Activated gamma-delta T cell treated with Interleukin-2 at 50 U/mL for 16 hours (primary cell): ENCODE measurements at regions not wholly inside any gene's neighbourhood (a gene's known extent, or its start where the extent isn't known, plus 50 kb on each side); places are given as distances from the start of the nearest gene placed in this dataset.

Experiments
- DNase-seq: peaks from one replicate; pipeline ENCODE4 v3.0.0-alpha.2; 2020

DNA sequence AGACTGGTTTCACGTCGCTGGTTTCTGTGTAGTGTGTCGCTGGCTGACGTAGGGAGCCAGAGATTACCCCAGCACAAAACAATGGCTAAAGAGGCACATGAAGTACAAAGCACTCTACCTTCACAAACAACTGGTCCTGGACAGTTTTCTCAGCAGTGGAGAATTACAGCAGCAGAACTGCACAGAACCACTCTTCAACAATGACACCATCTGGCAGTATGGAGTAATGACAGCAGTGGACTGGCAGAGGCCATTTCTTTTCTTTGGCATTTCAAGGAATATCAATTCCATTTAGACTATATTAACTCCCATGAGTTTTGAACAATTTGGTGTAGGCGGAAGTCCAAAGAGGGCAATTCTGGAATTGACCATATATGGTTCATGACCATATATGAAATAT lies 1074.1 kb downstream of the AACS start:
- DNase-seq = no peak

DNA sequence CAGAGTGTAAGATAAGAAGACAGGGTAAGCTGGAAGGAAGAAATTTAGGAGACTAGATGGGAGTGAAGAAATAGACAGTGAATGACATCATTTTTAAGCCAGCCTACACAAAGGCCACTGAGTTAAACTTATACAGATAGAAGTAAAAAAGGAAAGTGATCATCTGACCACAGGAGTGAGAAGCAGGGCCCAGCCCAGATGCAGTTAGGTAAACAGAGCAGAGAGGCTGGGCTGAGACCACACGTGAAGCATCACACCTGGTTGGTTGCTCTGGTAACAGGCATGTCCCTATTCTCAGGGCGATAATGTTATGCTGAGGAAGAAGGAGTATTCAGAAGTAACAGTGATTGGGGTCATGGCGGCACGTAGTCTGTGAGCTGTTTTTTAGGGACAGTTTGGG lies 1079.4 kb downstream of the AACS start:
- no peak for DNase-seq

GRCh38 chr12:126147321-126147720 lies 1082.1 kb downstream of the AACS start:
- no peak for DNase-seq

- DNase-seq = no peak
These were observed 1091.8 kb downstream of the AACS start for GRCh38 chr12:126156806-126157574.

- no peak for DNase-seq
These were observed 1092.3 kb downstream of the AACS start for GRCh38 chr12:126157575-126157966.

- no peak for DNase-seq
These were observed 1093.9 kb downstream of the AACS start for GRCh38 chr12:126159139-126159538.

DNA sequence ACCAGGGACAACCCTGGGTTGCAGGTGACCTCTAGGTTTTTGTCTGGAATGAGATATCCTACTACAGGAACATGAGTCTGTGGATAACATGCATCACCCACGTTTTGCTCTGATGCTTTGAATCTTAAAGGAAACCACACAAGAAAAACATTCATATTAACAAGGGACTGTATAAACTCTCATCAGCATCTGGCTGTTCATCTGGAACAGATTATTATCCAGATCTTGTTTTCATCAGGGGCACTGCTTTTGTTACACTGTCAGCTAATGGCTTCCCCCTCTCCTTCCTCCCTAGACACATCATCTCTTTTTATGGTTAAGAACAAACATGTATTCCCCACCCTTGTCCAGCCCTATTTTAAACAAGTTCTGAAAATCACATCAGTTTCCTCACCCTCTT lies 1095.7 kb downstream of the AACS start:
- DNase-seq = no peak

GRCh38 chr12:126163984-126164383 lies 1098.7 kb downstream of the AACS start:
- DNase-seq = no peak

- no peak for DNase-seq
These were observed 1106.8 kb downstream of the AACS start for GRCh38 chr12:126171937-126172559.

GRCh38 chr12:126182619-126183236 lies 1117.5 kb downstream of the AACS start:
- DNase-seq = no peak

DNA sequence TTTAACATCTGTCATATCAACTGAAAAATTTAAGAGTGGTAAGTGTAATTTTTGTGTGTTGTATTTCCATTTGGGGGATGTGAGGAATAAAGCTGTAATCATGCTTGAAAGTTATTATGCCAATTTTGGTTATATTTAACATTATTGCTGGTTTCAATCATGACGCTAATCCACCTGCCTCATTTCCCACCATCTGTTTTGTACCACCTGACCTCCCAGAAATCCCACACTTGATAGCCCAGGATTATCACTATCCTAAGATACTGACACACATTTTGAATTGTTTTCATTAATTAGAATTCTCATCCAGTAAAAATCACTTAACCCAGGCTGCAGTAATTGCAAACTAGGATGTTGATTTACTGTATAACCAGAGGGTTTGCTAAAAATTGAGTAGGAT lies 1119.8 kb downstream of the AACS start:
- no peak for DNase-seq

DNA sequence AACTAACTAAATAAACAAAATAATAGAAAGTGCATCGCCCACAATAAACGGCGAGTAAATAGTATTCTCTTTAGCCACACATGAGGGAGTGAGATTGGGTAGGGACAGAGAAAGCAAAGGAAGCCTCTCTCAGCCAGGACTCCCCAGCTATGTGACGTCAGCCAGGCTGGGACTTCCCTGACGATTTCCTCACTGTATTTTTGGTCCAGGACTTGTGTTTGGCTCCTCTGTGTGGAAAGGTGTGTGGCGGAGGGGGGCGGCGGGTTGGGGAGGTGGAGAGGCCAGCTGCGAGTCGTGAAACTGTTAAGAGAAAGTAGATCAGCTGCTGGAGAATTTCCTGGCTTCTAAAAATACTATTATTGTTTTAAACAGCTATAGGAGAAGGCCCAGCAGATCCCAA lies 1124.6 kb downstream of the AACS start:
- DNase-seq = no peak

GRCh38 chr12:126191031-126191891 lies 1126.0 kb downstream of the AACS start:
- no peak for DNase-seq

- DNase-seq = no peak
These were observed 1126.7 kb downstream of the AACS start for GRCh38 chr12:126191949-126192348.

GRCh38 chr12:126193190-126193589 lies 1128.0 kb downstream of the AACS start:
- no peak for DNase-seq

GRCh38 chr12:126196263-126196662 lies 1131.0 kb downstream of the AACS start:
- no peak for DNase-seq

DNA sequence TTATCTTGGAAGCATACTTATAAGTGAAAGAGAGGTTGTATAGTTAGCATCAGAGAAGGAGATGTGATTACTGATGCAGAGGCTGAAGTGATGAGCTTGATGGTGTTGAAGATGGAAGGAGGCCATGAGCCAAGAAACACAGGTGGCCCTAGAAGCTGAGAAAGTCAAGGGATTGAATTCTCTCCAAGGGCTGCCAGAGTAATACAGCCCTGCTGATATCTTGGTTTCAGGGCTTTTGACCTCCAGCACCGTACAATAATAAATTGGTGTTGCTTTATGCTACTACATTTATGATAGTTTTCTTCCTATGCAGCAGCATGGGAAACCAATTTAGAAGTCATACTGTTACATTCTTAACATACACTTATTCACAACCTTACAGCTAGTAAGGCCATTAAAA lies 1133.3 kb downstream of the AACS start:
- no peak for DNase-seq

- no peak for DNase-seq
These were observed 1133.9 kb downstream of the AACS start for GRCh38 chr12:126198966-126199692.

- no peak for DNase-seq
These were observed 1136.8 kb downstream of the AACS start for GRCh38 chr12:126201981-126202537.

DNA sequence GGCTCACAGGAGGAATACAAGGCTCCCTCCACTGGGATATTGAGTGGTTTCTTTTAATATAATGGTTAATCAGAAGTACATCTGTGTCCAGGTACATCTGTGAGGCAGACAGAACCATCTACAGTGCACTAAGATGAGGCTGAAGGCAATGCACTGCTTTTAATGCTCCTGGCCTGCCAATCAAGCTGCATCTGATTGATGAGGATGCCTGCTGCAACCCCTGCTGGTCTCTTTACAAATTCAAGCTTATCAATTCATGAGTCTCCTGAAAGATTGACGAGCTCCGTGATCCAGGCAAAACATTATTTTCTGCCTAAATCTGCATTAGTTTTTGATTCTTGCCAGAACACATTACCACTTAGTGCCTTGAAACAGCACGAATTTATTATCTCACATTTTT lies 1139.1 kb downstream of the AACS start:
- DNase-seq = no peak

DNA sequence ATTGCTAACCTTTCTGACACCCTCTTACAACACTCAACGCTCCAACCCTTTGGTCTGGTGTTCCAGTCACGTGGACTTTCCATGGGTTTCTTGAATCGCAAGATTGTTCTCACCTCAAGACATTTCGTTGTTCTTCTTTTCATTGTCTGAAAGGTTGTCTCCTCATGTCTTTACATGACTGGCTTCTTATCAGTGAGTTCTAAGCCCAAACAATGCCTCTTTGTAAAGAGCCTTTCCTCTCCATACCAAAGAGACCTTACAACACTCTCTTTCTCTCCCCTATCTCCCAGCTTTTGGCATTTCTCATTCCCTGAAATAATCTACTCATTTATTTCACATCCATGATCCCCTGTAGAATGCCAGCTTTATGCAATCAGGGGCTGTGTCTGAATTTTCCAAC lies 1144.8 kb downstream of the AACS start:
- DNase-seq = no peak

DNA sequence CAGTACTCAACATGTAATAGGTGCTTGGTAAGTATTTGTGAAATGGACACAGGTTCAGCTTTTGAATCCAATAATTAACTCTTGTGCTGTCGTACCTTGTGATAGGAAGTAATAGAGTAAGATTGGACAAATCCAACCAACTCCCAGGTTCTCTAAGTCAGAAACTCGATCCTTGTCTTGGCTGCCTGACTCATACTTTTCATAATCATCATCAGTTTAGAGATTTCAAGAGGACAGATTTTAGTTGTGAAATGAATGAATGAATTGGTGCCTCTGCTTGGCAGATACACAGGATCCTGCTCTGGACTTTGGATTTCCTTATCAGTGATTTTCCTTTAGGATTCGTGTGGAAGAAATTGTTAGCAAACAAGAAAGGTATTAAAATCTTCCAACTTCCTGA lies 1145.2 kb downstream of the AACS start:
- DNase-seq = no peak
